Tibial nerve (tissue), 3 donors: ENCODE measurements at regions not wholly inside any gene's neighbourhood (a gene's known extent, or its start where the extent isn't known, plus 50 kb on each side); places are given as distances from the start of the nearest gene placed in this dataset.

ENCODE experiments used
- EP300 ChIP-seq, 2 donors: sonication (generic); formaldehyde crosslinking; IDR thresholded peaks; one replicate each; pipeline ENCODE4 v1.6.1; 2017; ENCODE audit warnings: antibody characterized with exemption in 2 of 2, mild to moderate bottlenecking in 1 of 2
- POLR2A ChIP-seq, 2 donors: fragments of 450-650 bp; IDR thresholded peaks; one replicate each; pipeline ENCODE4 v1.6.1; 2017; ENCODE audit warnings: antibody characterized with exemption in 2 of 2, mild to moderate bottlenecking in 2 of 2, moderate library complexity in 2 of 2

DNA sequence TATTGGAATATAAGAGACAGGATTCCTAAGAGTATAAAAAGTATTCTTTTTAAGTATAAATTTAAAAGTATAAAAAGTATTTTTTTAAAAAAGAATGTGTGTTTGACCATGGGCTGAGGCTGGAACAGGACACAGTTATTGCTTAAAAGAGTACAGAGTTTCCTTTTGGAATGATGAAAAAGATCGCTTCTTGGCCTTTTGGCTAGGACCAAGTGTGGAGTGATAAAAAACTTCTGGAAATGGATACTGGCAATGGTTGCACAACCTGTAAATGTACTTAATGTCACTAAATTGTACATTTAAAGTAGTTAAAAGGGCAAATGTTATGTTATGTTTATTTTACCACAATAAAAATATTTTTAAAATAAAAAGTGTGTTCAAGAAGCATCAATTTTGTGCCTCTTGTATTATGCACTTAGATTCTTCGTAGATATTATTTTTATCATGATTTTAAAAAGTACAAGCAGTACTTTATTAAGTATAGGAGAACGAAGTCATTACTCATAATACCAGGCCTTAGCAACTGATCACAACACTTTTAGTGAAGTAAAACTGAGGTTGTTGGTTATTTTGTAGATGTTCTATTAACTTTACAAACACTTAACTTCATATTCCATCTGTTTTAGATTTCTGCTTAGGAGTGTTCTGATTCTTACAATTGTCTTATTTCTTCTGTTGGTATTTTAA lies 389.1 kb upstream of the ZP4 start:
- no peak for TF ChIP-seq EP300 (IDR thresholded peaks at IDR 0.05)
- TF ChIP-seq POLR2A (IDR thresholded peaks at IDR 0.05): no peak
